ACHN (cell line): ENCODE measurements at regions not wholly inside any gene's neighbourhood (a gene's known extent, or its start where the extent isn't known, plus 50 kb on each side); places are given as distances from the start of the nearest gene placed in this dataset.

Experiments
- DNase-seq: peaks from one replicate; pipeline ENCODE4 v3.0.0-alpha.2; 2015
- in situ Hi-C: cut with HindIII; loops from 2 replicates; pipeline ENCODE4 v1.10.0; 2017; ENCODE audit warnings: low sequenced_read_pairs, low pct_ligation_motif_present, low pct_unique_long_range_greater_than_20kb

DNA sequence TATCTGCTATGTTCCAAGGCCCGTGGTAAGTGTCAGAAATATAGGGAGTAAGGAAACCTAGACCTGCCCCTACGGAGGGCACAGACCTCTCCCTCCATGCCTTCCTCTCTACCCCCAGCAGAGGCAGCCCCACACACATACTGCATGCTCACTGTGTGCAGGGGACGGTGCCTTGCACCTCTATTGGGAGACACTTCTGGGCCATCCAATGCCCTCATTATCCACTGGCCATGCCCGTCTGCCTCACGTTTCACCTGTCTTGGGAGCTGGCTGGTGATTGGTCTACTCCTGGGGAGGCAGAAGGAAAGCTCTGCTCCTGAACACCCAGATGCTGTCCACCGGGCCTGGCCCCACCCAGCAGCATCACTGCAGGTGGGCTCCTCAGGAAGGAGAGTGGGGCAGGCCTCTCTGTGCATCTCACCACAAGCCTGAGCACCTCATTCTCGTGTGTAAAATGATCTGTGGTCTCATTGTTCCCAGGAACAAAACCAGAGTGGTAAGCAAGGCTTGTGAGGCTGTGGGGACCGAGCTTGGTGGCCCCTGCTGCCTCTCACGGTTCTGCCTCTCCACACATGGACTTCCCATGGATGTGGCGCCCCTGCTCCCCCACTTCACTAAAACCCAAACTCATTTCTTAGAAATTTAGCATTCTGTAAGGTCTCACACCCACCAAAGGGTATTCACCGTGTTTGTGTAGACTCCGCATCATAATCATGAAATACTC is 312.5 kb upstream of the HS6ST1 start:
- no peak for DNase-seq
- in situ Hi-C loops = no loop called here

DNA sequence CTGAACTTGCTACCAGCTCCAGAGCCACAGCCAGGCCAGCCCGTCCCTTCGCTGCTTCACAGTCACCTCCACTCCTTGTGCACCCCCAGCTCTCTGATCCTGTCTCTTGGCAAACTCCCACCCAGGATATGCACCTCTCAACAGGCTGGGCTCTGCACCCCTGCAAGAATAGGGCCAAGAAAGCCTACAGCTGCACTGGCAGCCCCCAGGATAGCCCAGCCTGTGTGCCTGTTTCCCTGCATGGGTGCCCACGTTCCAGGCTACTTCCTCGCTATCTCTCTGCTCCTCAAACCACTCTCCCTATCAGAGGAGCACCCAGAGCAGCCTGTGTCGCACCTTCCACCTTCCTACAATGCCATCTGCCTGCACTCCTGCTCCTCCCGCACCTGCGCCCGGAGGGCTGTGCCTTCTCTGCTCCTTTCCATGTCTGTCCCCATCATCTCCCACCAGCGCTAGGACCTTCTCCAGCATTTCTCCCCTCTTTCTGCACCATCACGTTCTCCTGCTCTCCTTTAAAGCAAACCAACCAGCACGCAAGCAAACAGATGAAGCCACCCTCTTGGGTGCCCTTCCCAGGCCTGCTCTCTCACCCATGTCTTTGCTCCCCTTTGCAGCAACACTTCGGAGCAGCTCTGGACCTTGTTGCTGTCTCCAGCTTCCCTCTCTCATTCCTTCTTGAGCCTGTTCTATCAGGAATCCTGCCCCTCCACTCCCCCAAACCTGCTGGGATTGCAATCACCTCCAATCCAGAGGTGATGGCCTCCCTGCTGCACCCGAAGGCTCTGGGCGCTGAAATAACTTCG is 313.2 kb upstream of the HS6ST1 start:
- in situ Hi-C loops = no loop called here
- no peak for DNase-seq

DNA sequence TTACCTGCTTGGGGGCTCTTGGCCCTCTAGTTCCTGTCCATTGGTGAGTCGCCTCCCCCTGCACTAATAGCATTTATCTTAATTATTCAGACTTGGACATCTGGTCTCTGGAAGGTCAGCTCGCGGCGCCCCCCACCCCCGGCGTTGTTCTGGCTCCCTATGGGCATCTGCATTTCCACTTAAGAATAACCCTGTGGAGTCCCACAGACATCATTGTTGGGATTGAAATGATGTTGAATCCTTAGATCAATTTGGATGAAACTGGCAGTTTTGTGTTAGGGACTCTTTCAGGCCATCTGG is 313.8 kb upstream of the HS6ST1 start:
- in situ Hi-C loops = no loop called here
- DNase-seq = no peak

DNA sequence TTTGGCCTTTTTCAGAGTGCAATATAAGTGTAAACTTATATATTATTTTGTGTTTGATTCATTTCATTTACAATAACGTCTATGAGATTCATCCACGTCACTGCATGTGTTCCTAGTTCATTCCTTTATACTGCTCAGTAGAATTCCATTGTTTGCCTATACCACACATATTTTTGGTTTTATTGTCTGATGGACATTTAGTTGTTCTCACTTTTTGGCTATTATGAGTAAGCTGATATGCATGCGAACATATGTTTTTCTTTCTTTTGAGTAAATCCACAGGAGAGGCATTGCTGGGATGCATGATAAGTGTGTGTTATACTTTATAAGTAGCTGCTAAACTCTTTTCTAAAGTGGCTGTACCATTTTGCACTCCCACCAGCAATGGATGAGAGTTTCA is 314.8 kb upstream of the HS6ST1 start:
- no peak for DNase-seq
- in situ Hi-C loops = no loop called here

DNA sequence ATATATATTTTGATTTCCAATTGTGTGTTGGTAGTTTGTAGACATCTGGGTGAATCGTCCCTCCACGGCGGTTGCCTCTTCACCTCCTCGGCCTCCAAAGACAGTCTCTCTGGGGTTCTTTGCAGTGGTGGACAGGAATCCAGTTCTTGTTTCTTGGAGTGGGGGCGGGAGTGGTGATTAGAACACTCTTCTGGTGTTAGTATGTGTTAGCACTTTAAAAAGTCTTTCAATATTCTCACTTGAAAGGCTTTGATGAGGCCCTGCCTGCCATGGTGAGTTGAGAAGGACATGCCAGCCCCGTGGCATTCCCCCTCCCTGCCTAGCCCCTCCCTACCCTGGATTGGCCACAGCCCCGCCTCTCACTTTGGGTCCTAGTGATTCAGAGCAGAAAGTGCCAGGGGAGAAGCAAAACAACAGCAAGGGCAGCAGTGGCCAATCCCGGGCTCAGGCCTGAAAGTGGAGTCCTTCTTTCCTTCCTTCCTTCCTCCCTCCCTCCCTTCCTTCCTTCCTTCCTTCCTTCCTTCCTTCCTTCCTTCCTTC is 316.8 kb upstream of the HS6ST1 start:
- in situ Hi-C loops = no loop called here
- DNase-seq = no peak

DNA sequence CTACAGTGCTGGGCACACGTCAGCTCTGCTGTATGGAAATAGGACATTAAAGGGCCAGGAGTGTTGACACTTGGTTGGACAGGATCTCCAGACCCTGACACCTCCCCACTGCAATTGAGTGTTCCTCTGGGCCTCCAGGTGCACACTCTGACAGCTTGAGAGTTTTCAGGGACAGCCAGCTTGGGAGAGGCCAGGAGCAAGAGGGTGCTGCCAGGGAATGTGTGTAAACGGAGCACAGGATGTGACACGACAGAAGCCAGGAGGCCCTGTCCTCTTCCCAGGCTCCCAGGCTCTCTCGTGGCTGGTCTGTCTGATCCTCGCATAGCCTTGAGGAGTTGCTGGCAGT is 318.1 kb upstream of the HS6ST1 start:
- in situ Hi-C loops = no loop called here
- DNase-seq = no peak

DNA sequence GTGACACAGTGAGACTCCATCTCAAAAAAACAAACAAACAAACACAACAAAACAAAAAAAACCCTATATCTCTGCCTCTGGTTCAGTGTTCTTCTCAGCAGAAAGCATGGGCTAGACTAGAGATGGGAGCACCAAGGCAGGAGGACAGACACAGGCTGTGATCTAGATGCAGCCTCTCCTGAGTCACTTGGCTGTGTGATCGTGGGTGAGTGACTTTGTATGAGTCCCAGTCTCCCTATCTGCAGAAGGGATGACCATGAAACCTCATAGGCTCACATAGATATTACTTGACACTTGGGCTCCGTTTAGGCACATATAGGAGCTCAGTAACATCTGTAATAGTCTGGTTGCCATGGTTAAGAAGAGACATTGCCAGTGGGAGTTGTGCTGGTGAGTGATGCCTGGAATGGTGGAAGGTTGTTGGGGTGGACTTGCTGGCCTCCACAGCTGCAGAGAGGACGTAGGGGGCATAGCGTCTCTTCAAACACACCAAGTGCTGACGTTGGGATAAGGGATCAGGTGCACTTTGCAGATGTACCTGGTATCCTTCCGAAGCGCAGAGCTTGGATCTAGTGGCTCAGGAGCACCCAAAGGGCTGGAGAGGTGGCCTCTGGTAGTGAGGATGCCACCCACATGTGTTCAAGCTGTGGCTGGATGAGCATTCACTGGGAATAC is 318.9 kb upstream of the HS6ST1 start:
- DNase-seq = no peak
- in situ Hi-C loops = no loop called here

DNA sequence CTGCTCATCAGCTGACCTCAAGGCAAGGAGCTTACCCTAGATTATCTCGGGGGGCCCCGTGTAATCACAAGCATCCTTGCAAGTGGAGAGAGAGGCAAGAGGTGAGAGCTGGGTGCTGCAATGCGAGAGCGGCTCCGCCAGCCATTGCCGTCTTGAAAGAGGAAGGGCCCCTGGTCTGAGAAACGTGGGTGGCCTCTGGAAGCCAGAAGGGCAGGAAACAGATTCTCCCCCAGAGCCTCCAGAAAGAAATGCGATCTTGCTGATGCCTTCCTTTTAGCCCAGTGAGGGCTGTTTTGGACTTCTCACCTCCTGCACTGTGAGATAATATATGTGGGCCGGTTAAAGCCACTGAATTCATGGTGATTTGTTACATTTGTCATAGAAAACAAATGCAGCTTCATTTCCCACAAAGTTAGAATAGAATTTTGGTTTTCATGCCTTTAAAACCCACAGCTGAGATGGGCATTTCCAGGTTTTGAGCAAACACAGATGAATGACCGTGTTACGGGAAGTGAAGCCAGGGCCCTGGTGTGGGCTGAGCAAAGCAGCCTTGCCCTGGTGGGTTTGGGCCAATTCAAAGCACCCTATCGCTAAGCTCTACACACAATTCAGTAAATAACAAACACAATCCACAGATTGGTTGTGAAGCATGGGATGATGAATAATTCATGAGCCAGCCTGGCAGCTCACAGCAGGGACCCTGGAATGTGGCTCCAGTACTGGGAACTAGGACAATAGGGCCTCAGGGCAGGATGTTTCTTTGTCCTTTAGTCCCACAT is 319.9 kb upstream of the HS6ST1 start:
- DNase-seq = no peak
- in situ Hi-C loops = no loop called here

DNA sequence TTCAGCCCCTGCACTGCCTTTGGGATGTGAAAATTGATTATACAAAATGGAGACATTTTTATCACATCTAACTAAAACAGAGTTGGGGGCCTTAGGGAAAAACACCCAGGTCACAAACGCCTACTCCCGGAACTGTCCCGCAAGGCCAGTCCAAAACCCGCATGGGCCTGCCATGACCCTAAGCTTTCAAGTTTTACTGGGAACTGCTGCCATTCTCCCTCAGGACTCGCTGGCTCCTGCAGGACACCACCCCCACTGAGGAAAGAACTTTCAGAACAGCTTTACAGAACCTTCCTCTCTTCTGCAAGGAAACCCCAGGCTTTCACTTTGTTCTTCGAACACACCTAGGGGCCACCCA is 320.4 kb upstream of the HS6ST1 start:
- in situ Hi-C loops = no loop called here
- DNase-seq = no peak

DNA sequence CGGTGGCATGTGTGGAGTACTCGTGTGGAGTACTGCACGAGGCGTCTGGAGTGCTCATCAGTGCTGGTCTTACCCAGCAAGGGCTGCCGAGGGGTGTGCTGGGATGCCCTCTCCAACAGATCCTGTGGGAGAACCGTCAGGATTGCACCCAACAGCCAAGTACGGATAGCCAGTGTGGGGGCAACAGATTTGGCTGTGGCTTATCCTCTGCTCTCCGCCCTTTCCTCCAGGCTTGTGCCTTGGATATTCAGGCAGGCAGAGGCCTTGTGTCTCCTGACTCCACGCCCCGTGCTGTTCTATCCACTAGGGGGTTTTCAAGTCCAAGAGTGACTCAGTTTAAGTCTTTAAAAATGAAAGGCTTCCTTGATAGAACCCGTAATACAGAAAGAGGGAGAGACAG is 321.0 kb upstream of the HS6ST1 start:
- no peak for DNase-seq
- in situ Hi-C loops = no loop called here

DNA sequence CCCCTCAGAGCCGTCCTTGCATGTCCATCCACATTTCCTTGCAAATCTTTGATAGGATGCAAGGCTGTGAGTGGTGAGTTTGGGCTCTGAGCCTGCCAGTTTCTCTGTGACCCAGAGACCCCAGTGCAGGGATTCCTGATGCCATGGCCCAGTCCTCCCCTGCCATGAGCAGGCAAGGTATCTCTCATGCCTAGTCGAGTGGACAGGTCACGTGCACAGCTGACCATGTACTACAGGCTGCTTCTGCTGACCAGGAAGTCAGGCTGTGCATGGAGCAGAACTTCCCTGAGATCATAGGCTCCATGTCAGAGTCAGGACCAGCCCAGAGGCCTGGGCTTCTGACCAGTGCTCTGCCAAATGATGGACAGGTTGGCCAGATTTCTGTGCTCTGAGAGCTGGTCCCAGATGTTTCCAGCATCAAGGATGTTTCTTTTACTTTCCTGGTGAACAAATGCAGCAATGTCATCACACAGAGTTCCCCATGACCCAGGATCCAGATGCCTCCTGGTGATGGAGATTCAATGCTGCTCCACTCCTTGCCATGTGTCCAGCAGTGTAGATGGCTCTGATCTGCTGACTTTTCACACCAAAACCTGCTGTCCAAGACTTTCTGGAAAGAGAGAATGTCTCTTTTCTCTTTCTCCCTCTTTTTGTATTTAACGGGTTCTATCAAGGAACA is 321.6 kb upstream of the HS6ST1 start:
- in situ Hi-C loops = no loop called here
- no peak for DNase-seq

DNA sequence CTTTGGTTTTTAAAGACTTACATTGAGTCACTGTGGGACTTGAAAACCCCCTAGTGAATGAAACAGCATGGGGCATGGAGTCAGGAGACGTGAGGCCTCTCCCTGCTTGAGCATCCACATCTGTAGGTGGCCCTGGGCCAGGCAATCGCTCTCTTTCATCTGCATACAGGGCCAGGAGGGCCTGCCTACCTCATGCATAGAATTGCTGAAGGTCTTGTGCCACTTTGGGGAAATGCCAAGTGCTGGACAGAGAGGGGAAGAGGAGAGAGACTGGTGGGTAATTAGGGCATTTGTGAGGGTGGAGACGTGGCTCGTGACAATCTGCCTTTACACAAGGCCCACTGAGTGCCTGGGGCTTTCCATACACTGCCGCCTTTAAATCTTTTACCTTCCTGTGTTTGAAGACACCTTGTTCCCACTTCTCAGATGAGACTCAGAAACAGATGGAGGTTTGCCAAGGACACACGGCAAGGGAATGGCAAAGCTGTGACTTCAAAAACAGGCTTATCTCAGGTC is 322.2 kb upstream of the HS6ST1 start:
- in situ Hi-C loops = no loop called here
- DNase-seq = no peak

DNA sequence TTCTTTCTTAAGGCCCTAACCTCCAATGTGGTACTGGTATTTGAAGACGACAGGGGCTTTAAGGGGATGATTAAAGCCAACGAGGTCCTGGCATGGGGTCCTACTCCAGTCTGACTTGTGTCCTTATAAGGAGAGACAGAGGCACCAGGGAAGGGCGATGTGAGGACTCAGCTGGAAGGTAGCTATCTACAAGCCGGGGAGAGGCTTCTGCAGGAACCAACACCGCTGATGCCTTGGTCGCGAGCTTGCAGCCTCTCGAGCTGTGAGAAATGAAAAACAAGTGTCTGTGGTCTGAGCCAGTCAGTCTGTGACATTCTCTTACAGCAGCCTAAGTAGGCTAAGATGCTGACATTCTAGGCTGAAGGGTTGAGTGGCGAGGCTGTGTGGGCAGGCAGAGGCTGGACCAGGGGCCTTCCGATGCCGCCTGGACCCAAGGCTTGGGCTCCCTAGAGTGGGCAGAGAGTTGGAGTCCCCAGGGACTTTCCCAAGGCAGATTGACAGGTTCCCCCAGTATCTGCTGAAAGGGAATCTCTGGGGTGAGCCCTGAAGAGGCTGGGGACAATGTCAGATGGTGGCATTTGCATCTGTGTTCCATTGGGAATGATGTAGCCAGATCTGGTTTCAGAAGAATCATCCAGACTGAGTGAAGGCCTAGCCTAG is 322.9 kb upstream of the HS6ST1 start:
- in situ Hi-C loops = no loop called here
- DNase-seq = no peak

DNA sequence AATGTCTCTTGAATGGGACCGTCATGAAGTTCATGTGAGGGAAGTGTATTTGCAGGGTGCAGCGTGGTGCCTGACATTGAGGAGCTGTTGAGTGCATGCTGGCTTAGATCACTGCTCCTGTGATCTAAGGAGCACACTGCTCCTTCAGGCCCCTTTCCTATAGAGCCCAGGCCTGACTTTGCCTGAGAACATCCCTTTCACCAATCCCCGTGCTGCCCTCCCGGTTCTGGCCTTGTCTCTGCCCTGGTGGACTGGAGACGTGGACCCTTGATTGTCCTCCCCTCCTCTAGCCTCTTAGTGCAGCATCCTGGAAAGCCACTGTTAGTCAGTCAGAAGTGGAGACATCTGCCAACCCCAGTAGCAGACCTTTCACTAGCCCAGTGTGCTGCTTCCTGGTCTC is 323.6 kb upstream of the HS6ST1 start:
- in situ Hi-C loops = no loop called here
- no peak for DNase-seq

DNA sequence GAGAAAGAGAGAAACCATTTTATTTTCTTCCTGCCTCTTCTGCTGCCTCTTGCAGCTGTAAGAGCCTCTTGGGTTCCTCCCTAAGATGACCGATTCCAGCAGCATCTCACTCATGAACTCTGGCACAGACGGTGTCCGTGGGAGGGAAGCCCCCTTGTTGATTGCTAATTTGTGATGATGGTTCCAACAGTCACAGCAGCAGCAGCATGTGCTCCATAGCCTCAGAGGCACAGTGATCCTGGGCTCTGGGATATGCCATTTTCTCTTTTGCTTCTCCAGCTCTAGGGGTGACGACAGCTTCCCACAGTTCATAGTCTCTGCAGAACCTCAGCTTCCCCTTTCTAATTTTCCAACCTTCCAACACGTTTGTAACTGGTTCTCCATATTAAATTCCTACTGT is 324.2 kb upstream of the HS6ST1 start:
- no peak for DNase-seq
- in situ Hi-C loops = no loop called here

DNA sequence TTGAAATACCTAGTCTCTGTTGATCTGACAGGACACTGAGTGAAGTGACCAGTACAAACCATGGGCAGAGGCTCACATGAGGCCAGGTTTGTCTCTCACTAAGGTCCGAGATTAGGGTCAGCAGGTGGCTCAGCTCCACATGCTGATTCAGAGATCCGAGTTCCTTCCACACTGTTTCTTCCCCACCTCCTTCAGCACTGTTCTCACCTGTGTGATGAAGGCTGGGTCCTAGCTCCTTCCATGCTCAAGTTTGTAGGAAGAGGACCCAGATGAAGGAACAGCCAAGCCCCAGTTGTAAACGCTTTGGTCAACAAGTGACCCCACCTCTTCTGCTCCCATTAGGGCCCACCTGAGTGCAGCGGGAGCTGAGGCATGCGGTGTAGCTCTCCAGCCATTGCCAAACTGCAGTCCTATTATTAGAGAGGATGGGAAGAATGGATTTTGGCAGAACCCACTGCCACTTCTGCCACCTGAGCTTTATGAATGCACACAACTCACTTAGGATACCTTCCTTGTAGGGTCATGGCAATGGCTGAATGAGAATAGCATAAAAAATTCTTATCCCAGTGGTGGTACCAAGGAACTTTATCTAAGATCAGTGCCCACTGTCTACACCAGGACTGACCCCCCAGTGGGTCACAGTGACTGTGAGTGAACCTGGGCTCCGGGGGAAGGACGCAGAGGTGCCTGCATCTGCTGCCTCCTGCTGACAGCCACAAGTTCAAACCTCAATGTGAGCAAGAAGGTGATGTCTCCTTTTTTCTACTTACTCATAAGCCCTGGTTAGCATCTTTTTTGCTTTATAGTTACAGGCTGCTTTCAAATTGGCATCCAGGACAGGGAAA is 324.8 kb upstream of the HS6ST1 start:
- in situ Hi-C loops = no loop called here
- no peak for DNase-seq

DNA sequence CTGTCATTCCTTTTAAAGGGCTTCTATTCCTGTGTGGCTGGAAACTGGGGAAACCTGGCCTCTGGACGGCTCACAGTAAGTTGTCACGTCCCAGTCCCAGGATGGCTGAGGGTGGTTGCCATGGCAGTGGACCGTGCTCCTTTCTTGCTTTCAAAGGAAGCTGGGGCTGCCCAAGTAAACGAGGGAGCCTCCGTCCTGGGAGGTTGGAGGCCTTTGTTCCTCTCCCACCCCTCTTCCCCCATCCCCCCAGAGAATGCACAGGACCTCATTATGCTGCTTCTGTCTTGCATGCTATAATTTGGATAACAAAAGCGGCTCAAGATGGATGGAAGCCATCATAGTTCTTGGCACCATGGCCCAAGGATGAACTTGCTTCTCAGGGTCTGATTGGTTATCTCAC is 325.5 kb upstream of the HS6ST1 start:
- in situ Hi-C loops = no loop called here
- DNase-seq = no peak
